GM12874 (cell line): ENCODE measurements at regions not wholly inside any gene's neighbourhood (a gene's known extent, or its start where the extent isn't known, plus 50 kb on each side); places are given as distances from the start of the nearest gene placed in this dataset.

Experiments used
- CTCF ChIP-seq: IDR thresholded peaks from 2 replicates; pipeline ENCODE4 v1.5.1; 2011; ENCODE audit warnings: low read depth, mild to moderate bottlenecking, control low read depth, low read length, moderate library complexity; ENCODE audit not compliant: insufficient read depth

GRCh38 chr5:152599096-152599495 lies 194.0 kb upstream of the NMUR2 start:
- no peak for TF ChIP-seq CTCF

GRCh38 chr5:152601806-152602732 lies 197.0 kb upstream of the NMUR2 start:
- TF ChIP-seq CTCF: no peak

GRCh38 chr5:152606776-152607364 lies 201.8 kb upstream of the NMUR2 start:
- no peak for TF ChIP-seq CTCF

- TF ChIP-seq CTCF: no peak
These were observed 202.5 kb upstream of the NMUR2 start for GRCh38 chr5:152607401-152608160.

GRCh38 chr5:152608458-152608857 lies 203.4 kb upstream of the NMUR2 start:
- TF ChIP-seq CTCF: no peak

GRCh38 chr5:152619756-152620155 lies 214.7 kb upstream of the NMUR2 start:
- no peak for TF ChIP-seq CTCF

GRCh38 chr5:152622628-152623027 lies 217.5 kb upstream of the NMUR2 start:
- no peak for TF ChIP-seq CTCF
